Activated CD4-positive, alpha-beta T cell treated with anti-CD3 and anti-CD28 coated beads for 36 hours (primary cell): ENCODE measurements at regions not wholly inside any gene's neighbourhood (a gene's known extent, or its start where the extent isn't known, plus 50 kb on each side); places are given as distances from the start of the nearest gene placed in this dataset.

ENCODE experiments used
- ATAC-seq: fragments of 200-7000 bp; cut with Tn5 transposase; one replicate; pipeline ENCODE4 v1.10.0; 2021; ENCODE audit warnings: mild to moderate bottlenecking, moderate library complexity
- CTCF ChIA-PET: fragments of 350-600 bp; sonication (Branson Sonifier 250); formaldehyde crosslinking; loops from one replicate; lab custom pipeline; 2021; ENCODE audit warnings: antibody characterized with exemption; lab: Charles Lee
- POLR2A ChIA-PET: fragments of 350-600 bp; sonication (Branson Sonifier 250); formaldehyde crosslinking; loops from one replicate; lab custom pipeline; 2021; ENCODE audit warnings: antibody characterized with exemption, inconsistent platforms; lab: Charles Lee
- DNase-seq: peaks from one replicate; pipeline ENCODE4 v3.0.0-alpha.2; 2020
- H3K27ac Mint-ChIP-seq: one replicate; pipeline ENCODE4 v1.8.0; 2021; ENCODE audit warnings: mixed read lengths
- H3K27me3 Mint-ChIP-seq: one replicate; pipeline ENCODE4 v1.8.0; 2021; ENCODE audit warnings: mixed read lengths
- H3K36me3 Mint-ChIP-seq: one replicate; pipeline ENCODE4 v1.8.0; 2021; ENCODE audit warnings: low read depth, mixed read lengths
- H3K4me1 Mint-ChIP-seq: one replicate; pipeline ENCODE4 v1.8.0; 2021; ENCODE audit warnings: mixed read lengths
- H3K4me3 Mint-ChIP-seq: one replicate; pipeline ENCODE4 v1.8.0; 2021; ENCODE audit warnings: mild to moderate bottlenecking, moderate library complexity, mixed read lengths
- H3K9me3 Mint-ChIP-seq: one replicate; pipeline ENCODE4 v1.8.0; 2021; ENCODE audit warnings: low read depth, mixed read lengths
- intact Hi-C, 2 experiments: fragments of 100-400 bp; cut with DNase I in 1 of 2; cut with micrococcal nuclease in 1 of 2; formaldehyde crosslinking; loops; one replicate each; pipeline versions ENCODE4 v1.14.2 to v1.15.1; 2022 to 2024; cut with DNase I, micrococcal nuclease

DNA sequence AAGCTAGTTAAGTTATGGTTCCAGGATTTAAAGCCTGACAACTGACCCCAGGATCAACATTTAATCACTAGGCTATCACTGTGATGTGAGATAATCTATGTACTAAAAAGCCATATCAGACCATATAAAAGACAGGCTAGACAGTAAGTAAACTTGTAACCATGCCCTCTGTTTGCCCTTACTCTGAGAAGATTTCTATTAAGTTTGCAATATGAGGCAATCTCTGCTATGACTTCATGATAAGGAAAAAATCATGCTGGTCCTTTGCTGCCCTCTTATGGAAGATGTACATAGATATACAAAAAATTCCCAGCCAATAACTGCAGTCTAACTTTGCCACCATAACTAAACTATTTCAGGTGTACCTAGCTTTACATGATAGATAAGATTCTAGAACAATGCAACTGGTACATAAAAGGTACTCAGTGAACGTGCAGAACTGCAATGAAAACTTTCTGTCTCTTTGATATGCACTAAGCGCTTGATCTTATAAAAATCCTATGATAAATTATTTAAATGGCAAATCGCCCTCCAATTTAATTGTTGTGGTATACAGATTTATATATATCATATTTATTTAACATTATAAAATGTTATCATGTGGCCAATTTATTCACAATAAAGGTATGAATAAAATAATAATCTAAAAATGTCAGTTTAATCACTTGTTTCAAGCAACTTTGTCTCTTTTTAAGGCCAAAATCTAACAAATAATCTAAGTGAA lies 70.5 kb downstream of the FAM217A start:
- Mint-ChIP-seq H3K27me3 (no peaks in the 10 kb centered on the region), H3K36me3 (peaks cover 12% of the 10 kb centered on the region), H3K4me1 (peaks cover 51% of the 10 kb centered on the region), H3K4me3 (no peak overlapping the region), H3K27ac (peak overlapping the region; percentile 58), H3K9me3 (no peaks in the 10 kb centered on the region)
- ATAC-seq = peak; percentile 57
- DNase-seq = no peak
- intact Hi-C loops = loop anchor here (1.0 to 2.0 kb wide), 3 partner anchors 160 to 266 kb away; partner anchors contain the start of gene FAM50B (in 1 of the 2)
- CTCF ChIA-PET = interaction anchor here (0.6 to 3.5 kb wide), 22 partner anchors 10 to 729 kb away, joined by 3 to 20 read pairs (median 5); a partner anchor contains a TSS
- POLR2A ChIA-PET = interaction anchor here (0.7 to 1.6 kb wide), 2 partner anchors 10 to 129 kb away, joined by 3 to 4 read pairs; no protein-coding TSS in a partner anchor

DNA sequence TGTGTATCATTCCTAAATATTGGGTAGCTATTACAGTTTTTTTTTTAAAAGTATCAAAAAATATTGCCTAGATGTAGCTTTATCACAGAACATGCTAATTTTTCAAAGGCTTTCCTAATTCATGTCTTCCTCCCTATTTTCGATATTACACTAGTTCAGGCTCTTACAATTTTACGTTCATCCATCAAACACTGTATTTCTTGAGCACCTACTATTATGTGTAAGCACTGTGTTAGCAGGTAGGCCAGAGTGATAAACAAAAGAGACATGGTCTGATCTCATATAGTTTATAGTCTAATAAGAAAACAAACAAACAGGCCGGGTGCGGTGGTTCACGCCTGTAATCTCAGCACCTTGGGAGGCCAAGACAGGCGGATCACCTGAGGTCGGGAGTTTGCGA lies 69.5 kb downstream of the FAM217A start:
- ChIA-PET CTCF (interaction anchor here (0.6 to 3.5 kb wide), 12 partner anchors 9 to 890 kb away, joined by 3 to 20 read pairs (median 3); a partner anchor contains a TSS), POLR2A (interaction anchor here (1.6 kb wide), 1 partner anchor 9 kb away, joined by 3 read pairs; no protein-coding TSS in a partner anchor)
- intact Hi-C loops = loop anchor here in 1 of 2 experiments (2.0 kb wide), 1 partner anchor 161 kb away; the partner anchor contains the start of gene FAM50B
- H3K9me3 Mint-ChIP-seq = no peaks in the 10 kb centered on the region
- DNase-seq (no peak), ATAC-seq (no peak)
- H3K27me3 Mint-ChIP-seq = no peaks in the 10 kb centered on the region
- no peak overlapping the region for H3K4me3 Mint-ChIP-seq
- peaks cover 55% of the 10 kb centered on the region for H3K4me1 Mint-ChIP-seq
- peaks cover 20% of the 10 kb centered on the region for H3K36me3 Mint-ChIP-seq
- no peak overlapping the region for H3K27ac Mint-ChIP-seq

DNA sequence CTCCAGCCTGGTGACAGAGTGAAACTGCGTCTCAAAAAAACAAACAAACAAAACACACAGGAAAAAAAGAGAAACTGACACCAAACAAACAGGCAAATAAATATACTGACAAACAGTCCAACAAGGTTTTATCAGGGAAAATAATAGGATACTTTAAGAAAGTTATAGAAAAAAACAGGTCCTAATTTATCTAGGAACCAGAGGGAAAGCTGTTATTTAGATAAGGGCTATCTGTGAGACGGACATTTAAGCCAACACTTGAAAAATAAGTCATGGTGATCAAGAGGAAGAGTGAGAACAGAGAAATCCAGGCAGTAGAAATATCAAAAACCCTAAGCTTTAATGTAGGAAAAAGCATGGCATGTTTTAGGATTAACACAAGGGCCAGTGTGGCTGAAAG lies 68.9 kb downstream of the FAM217A start:
- Mint-ChIP-seq H3K27ac (peak overlapping the region; percentile 55), H3K4me3 (no peak overlapping the region), H3K9me3 (no peaks in the 10 kb centered on the region), H3K4me1 (peaks cover 57% of the 10 kb centered on the region), H3K27me3 (no peaks in the 10 kb centered on the region), H3K36me3 (peaks cover 24% of the 10 kb centered on the region)
- intact Hi-C loops = loop anchor here in 1 of 2 experiments (10.0 kb wide), 1 partner anchor 1025 kb away; no protein-coding TSS in a partner anchor
- ChIA-PET CTCF (interaction anchor here (0.6 to 3.5 kb wide), 7 partner anchors 11 to 890 kb away, joined by 3 to 20 read pairs (median 3); a partner anchor contains a TSS), POLR2A (interaction anchor here (1.6 kb wide), 1 partner anchor 8 kb away, joined by 3 read pairs; no protein-coding TSS in a partner anchor)
- DNase-seq (no peak), ATAC-seq (no peak)

DNA sequence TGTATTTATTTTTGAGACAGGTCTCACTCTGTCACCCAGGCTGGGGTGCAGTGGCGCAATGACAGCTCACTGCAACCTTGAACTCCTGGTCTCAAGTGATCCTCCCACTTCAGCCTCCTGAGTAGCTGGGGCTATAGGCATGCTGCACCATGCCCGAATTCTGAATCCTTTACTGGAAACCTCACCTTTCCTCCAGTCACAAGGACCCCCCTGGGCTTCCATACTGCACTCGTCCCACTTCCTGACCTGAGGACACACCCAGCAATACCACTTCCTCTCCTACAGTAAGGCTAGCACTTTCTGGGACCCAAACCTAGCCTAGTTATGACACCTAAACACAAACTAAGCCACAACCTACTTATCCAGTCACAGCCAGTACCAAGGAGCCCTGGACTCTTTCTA lies 68.2 kb downstream of the FAM217A start:
- Mint-ChIP-seq H3K36me3 (peaks cover 24% of the 10 kb centered on the region), H3K27ac (peak overlapping the region; percentile 75), H3K9me3 (no peaks in the 10 kb centered on the region), H3K4me1 (peaks cover 61% of the 10 kb centered on the region), H3K4me3 (peak overlapping the region; percentile 18), H3K27me3 (no peaks in the 10 kb centered on the region)
- peak; percentile 30 for DNase-seq
- CTCF ChIA-PET = interaction anchor here (0.7 to 3.5 kb wide), 6 partner anchors 10 to 278 kb away, joined by 3 to 20 read pairs (median 3); a partner anchor contains a TSS
- peak; percentile 88 for ATAC-seq
- intact Hi-C loops = loop anchor here in 1 of 2 experiments (10.0 kb wide), 1 partner anchor 1026 kb away; no protein-coding TSS in a partner anchor
- POLR2A ChIA-PET = interaction anchor here (0.7 kb wide), 1 partner anchor 55 kb away, joined by 3 read pairs; no protein-coding TSS in a partner anchor

DNA sequence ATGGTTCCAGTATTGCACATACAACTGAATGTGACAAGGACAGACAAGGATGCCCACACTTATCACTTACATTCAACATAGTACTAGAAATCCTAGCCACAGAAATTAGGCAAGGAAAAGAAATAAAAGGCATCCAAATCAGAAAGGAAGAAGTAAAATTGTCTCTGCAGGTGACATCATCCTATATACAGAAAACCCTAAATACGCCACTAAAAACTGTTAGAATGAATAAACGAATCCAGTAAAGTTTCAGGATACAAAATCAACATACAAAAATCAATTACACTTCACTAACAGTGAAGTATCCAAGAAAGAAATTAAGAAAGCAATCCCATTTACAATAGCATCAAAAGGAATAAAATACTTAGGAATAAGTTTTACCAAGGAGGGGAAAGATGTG lies 66.1 kb downstream of the FAM217A start:
- H3K27ac Mint-ChIP-seq = no peak overlapping the region

DNA sequence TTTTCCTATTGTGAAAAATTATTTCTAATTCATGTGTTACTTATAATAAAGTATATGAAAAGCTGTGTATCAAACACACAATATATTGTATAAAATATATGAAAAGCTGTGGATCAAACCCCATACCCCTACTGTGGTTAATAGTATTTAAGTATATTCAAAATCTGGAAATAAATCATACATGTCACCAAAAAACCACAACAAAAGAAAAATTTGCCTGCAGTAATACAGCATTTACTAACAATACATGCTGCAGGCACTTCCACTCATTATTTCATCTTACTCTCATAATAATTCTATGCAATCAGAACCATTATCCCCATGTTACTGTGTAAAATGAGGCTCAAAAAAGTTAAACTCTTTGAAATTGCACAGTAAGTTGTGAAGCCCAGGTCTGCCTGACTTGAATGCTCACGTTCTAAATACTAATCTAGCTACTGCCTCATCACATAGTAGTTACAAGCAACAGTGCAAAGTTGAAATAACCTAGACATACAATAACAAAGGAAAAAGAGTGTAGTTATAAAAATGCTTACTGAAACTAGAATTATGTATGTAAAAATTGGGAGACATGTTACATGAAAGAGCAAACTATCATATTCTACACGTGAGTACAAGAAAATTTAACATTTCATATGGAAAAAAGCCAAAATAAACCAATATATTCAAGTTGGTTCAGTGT lies 61.7 kb downstream of the FAM217A start:
- DNase-seq (no peak), ATAC-seq (no peak)
- peaks cover 32% of the 10 kb centered on the region for H3K36me3 Mint-ChIP-seq
- intact Hi-C loops = loop anchor here (5.0 to 10.0 kb wide), 3 partner anchors 170 to 1032 kb away; partner anchors contain the start of genes FAM50B (in 1 of the 2) and SLC22A23 (in 1 of the 2)
- ChIA-PET POLR2A (no interaction called here), CTCF (interaction anchor here (0.8 to 3.3 kb wide), 4 partner anchors 8 to 168 kb away, joined by 3 to 13 read pairs (median 9); partner anchors contain the start of gene FAM50B)
- H3K27ac Mint-ChIP-seq = peak overlapping the region; percentile 99
- no peaks in the 10 kb centered on the region for H3K27me3 Mint-ChIP-seq
- peak overlapping the region; percentile 95 for H3K4me3 Mint-ChIP-seq
- H3K4me1 Mint-ChIP-seq = peaks cover 56% of the 10 kb centered on the region
- H3K9me3 Mint-ChIP-seq = no peaks in the 10 kb centered on the region

More for the DNA sequence above, 66.1 kb downstream of the FAM217A start:
- ChIA-PET CTCF (interaction anchor here (0.6 to 1.6 kb wide), 3 partner anchors 20 to 271 kb away, joined by 3 to 4 read pairs (median 3); no protein-coding TSS in a partner anchor), POLR2A (interaction anchor here (0.6 kb wide), 1 partner anchor 46 kb away, joined by 7 read pairs; no protein-coding TSS in a partner anchor)
- DNase-seq (no peak), ATAC-seq (no peak)
- peaks cover 71% of the 10 kb centered on the region for H3K4me1 Mint-ChIP-seq
- no peaks in the 10 kb centered on the region for H3K9me3 Mint-ChIP-seq
- H3K27me3 Mint-ChIP-seq = no peaks in the 10 kb centered on the region
- peaks cover 26% of the 10 kb centered on the region for H3K36me3 Mint-ChIP-seq
- no peak overlapping the region for H3K4me3 Mint-ChIP-seq
- intact Hi-C loops = loop anchor here in 1 of 2 experiments (10.0 kb wide), 1 partner anchor 1028 kb away; no protein-coding TSS in a partner anchor

DNA sequence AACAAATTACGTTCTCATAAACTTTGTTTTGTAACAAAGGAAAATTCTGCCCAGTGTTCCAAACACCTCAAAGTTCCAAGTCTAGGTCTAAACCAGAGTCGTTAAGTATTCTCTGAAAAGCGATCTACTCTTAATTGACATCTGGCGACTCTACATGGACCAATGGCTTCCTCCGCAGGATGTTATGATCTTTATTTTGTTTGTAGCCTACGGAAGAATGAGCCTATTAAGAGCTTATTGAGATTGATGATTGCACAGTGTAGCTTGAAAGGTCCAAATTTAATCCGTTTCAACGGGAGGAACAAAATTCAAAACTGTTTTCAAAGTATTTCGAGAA lies 61.1 kb downstream of the FAM217A start:
- H3K27ac Mint-ChIP-seq = peak overlapping the region; percentile 99
- ChIA-PET POLR2A (no interaction called here), CTCF (interaction anchor here (0.8 to 3.3 kb wide), 6 partner anchors 8 to 268 kb away, joined by 3 to 13 read pairs (median 4); partner anchors contain the start of gene FAM50B)
- ATAC-seq (no peak), DNase-seq (no peak)
- peaks cover 32% of the 10 kb centered on the region for H3K36me3 Mint-ChIP-seq
- no peaks in the 10 kb centered on the region for H3K9me3 Mint-ChIP-seq
- intact Hi-C loops = loop anchor here (1.0 to 10.0 kb wide), 8 partner anchors 117 to 1033 kb away; partner anchors contain the start of genes FAM50B (in 2 of the 2), ECI2 (in 1 of the 2), PSMG4 (in 1 of the 2) and SLC22A23 (in 1 of the 2)
- H3K4me3 Mint-ChIP-seq = peak overlapping the region; percentile 95
- no peaks in the 10 kb centered on the region for H3K27me3 Mint-ChIP-seq
- H3K4me1 Mint-ChIP-seq = peaks cover 55% of the 10 kb centered on the region

DNA sequence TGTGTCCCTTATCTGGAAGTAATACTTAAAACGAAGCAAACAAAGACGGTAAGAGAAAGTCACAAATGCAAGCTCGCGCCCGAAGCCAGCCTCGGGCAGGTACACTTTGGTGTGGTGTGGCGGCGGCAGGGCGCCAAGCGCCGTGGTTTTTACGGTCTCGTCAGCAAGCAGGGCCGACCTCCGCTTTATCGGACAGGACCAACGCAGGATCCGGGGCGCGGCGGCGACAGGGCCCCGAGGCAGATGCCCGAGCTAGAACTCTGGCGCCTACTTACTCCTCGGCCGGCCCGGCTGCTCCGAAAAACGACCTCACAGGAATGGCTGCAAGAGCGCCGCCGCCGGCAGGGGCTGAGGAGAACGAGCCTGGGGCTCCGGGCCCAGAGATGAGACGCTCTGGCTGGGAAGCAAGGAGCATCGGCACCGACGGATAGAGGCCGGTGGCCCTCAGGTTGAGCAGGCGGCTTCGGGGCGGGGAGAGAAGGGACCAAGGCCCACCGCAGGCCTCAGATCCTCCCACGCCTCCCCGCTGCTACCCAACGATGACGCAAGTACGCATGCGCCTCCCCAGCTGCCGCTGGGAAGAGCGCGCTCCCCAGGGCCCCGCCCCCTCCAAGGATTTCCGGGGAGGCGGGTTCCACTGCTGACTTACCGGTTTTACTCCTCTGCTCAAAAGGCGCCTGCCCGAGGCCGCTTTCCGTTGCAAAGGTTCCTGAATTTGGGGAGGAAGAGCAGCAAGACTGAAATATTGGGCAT lies 60.6 kb downstream of the FAM217A start:
- Mint-ChIP-seq H3K4me1 (peaks cover 53% of the 10 kb centered on the region), H3K4me3 (peak overlapping the region; percentile 95), H3K36me3 (peaks cover 30% of the 10 kb centered on the region), H3K27ac (peak overlapping the region; percentile 99), H3K9me3 (no peaks in the 10 kb centered on the region), H3K27me3 (no peaks in the 10 kb centered on the region)
- intact Hi-C loops = loop anchor here (1.0 to 10.0 kb wide), 8 partner anchors 117 to 1034 kb away; partner anchors contain the start of genes FAM50B (in 2 of the 2), ECI2 (in 1 of the 2), PSMG4 (in 1 of the 2) and SLC22A23 (in 1 of the 2)
- ChIA-PET POLR2A (interaction anchor here (1.1 kb wide), 1 partner anchor 9 kb away, joined by 3 read pairs; no protein-coding TSS in a partner anchor), CTCF (interaction anchor here (0.6 to 3.3 kb wide), 7 partner anchors 9 to 268 kb away, joined by 3 to 13 read pairs (median 3); partner anchors contain the start of gene FAM50B)
- peak; percentile 65 for ATAC-seq
- DNase-seq = peak; percentile 99
